Fibroblast of gingiva (primary cell): ENCODE measurements at regions not wholly inside any gene's neighbourhood (a gene's known extent, or its start where the extent isn't known, plus 50 kb on each side); places are given as distances from the start of the nearest gene placed in this dataset.
A peak's percentile ranks its signal among the peaks of the same experiment; 100 is the strongest.
"Not testable (repeated sequence)": the region's sequence is repeated elsewhere in the genome, so short reads cannot be mapped to it uniquely, and the experiment has no call there.

Source experiments
- DNase-seq: peaks from one replicate; pipeline ENCODE4 v3.0.0-alpha.2; 2011; ENCODE audit warnings: low read depth

DNA sequence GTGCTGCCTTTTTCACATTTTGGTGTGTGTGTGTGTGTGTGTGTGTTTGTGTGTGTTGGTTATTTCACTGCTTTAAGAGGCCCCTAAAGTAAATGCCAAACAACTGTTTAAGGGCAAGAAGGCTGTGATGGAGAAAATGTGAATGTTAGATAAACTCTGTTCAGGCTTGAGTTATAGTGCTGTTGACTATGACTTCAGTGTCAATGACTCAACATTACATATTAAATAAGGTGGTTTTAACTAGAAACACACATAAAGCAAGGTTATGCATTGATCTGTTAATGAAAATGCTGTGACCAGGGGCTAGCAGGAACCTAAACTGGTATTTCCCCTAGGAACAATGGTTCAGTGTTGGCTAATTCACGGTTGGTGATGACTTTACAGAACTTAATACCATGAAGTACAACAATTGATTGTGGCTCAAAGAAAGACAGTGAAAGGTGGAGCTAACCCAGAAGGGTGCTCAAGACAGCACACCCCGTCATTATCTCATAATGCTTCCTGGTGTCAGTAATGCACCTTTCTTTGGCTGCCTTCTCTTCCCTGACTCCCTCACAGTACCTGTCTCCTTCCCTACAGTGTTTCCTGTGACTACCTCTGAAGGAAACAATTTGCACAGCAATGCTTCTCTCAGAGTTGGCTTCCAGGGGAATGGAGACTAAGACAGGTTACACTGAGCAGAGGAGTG lies 116.1 kb downstream of the RIN2 start:
- no peak for DNase-seq

DNA sequence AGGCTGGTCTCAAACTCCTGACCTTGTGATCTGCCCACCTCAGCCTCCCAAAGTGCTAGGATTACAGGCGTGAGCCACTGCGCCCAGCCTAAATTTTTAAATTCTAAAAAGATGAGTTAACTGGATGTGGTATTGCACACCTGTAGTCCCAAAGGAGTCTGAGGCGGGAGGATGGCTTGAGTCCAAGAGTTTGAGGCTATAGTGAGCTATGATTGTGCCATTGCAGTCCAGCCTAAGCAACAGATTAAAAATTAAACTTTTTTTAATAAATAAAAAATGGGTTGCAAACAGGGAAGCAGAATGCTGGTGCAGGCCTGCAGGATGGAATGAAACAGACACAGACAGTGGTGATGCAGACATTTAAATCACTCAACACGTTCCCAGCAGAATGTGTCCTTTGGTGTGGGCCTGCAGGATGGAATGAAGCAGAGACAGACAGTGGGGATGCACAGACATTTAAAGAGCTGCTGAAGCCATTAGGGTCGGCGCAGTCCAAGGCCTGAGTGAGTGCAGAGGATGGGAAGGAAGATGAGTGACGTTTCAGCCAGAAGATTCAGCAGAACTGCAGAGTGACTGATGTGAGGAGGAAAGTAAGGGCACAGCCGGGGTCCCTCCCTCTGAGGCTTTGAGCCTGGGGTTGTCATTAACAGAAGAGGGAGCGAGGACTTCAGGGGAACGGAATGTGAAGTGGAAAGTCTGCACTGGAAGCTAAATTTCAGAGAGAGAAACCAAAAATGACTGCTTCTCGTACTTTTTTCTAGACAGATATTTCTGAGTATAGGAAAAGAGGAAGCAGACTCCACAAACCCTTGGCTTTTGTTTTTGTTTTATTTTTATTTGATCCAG lies 117.5 kb downstream of the RIN2 start:
- no peak for DNase-seq

DNA sequence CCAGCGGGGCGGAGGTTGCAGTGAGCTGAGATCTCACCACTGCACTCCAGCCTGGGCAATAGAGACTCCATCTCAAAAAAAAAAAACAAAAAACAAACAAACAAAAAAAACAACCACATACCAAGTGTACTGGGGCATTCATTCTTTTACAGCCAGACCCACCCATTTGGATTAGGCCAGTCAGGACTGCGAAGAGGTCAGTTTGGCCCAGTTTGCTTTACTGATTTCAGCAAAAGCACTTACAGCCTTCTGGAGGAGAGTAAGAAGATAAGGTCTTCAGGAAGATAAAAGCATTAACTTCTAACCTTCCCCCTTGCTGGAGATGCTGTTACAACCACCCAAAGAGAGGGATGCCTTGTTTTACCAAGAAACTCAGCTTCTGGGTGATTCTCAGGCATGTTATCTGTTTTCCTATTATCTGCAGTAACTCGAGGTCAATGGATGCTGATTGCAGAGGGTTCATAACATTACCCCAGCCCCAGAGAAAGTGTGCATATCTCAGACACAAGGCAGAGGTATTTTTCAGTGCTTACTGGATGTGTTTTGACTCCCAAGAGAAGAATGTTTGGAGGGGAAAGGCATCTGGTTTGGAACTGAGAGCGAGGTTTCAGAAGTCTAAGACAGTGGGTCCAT lies 118.9 kb downstream of the RIN2 start:
- no peak for DNase-seq

DNA sequence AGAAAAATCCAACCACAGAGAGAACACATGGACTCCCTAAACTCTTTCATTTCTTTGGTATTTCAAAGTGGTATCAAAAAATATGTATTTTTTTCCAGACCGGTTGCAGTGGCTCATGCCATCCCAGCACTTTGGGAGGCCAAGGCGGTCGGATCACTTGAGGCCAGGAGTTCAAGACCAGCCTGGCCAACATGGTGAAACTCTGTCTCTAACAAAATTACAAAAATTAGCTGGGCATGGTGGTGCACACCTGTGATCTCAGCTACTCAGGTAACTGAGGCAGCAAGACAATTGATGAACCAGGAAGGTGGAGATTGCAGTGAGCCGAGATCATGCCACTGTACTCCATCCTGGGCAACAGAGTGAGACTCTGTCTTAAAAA lies 121.8 kb downstream of the RIN2 start:
- not testable (repeated sequence) for DNase-seq

DNA sequence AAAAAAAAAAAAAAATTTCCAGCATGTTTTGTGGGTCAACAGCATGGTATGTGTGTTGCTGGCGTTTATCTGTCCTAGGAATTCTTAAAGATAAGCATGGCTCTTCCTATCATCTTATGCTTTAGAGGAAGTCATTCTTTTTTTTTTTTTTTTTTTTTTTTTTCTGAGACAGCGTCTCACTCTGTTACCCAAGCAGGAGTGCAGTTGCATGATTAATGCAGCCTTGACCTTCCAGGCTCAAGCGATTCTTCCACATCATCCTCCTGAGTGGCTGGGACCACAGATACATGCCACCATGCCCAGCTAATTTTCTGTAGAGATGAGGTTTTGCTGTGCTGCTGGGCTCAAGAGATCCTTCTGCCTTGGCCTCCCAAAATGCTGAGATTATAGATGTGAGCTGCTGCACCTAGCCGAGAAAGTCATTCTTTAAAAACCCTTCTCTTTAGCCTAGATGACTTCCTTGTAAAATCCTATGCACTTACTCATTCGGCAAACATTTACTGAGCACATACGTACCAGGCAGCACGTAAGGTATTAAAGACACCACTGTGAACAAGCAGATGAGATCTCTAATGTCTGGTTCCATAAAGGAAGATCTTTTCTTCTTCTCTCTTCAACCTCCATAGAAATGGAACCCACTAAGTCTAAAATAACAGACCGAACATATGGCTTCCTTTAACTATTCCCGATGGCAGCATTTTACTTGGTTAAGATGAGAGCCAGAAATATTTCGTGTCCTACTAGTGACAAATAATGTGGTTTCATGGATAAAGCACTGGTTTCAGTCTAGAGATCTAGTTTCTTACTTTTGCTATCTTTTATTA lies 122.4 kb downstream of the RIN2 start:
- DNase-seq, result no peak

DNA sequence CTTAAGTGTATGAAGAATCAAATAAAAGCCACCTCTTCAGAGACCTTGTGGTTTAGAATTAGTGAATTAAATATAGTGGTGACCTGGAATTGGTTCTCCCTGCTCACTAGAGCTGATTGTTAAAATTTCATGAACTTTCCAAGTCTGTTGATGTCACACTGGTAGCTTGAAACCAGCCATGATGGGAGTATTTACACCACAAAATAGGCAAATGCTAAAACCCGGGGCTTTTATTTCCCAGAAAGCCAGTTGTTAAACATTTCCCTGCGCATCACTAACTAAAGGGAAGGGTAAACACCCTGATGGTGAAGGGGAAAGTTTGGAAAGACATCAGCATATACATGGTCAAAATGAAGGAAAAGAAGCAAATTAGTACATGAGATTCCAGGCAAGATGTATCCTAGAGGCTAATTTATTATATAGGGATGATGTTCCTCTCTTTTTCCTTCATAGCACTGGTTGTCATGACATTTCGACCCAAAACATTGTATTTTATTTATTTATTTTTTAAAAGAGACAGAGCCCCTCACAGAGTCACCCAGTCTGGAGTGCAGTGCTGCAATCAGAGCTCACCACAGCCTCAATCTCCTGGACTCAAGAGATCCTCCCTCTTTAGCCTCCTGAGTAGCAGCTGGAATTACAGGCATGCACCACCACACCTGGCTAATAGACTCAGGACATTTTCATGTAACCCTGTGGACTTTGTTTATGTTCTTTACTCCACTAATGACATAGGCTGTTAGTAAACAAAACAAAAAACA lies 123.2 kb downstream of the RIN2 start:
- DNase-seq, result no peak

DNA sequence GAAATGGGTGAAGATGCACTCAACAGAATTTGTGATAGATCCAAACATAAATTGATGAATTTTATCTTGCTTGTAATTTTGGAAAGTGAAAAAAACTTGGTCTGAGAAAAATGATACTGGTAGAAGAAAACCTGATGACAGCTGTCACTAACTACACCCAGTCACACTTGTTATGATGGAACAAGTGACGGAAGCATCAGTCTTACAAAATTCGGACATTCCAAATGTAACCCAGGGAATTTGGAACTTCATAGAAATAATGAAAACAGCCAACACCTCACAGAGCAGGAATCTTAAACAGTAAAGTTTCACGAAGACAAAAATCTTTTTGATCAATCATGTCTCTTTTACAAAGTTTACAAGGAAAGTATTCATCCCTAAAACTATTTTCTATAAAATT lies 123.9 kb downstream of the RIN2 start:
- no peak for DNase-seq

DNA sequence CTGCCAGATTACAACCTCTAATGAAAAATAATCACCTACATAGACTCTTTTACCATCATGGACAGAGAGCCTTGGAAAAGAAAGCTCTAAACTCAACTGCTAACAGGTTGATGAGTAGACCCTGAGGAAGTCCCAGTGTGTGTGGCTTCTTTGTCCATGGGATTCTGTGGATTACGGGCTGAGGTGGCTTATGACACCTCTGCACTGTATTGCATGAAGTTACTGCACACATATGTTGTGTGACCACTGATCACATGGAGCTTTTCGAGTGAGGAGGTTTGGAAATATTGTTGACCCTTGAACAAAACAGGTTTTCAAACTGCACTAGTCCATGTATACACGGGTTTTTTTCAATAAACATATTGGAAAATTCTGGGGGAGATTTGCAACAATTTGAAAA lies 124.4 kb downstream of the RIN2 start:
- no peak for DNase-seq

DNA sequence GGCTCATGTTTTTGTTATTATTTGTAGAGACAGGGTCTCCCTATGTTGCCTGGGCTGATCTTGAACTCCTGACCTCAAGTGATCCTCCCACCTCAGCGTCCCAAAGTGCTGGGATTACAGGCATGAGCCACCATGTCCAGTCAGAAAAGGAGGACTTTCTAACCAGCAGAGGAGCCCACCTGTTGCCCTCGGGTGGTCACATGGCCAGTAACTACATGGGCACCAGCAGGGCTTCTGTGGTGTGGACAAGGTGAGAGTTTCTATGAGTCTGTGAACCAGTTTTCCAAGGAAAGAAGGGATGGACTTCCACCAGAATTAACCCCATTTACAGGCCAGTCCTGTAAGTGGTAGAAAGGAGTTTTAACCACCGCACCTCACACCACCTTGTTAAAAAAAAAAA lies 125.4 kb downstream of the RIN2 start:
- DNase-seq, result no peak

DNA sequence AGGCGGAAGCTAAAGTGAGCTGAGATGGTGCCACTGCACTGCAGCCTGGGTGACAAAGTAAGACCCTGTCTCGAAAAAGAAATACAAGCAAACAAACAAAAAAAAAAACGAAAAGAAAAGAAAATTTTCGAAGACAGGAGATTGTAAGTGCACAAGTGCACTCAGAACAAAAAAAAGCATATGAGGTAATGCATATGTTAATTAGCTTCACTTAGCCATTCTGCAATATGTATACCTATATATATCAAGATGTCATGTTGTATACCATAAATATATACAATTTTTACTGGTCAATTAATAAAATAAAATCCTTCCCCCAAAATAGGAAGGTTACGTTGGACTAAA lies 127.5 kb downstream of the RIN2 start:
- no peak for DNase-seq

DNA sequence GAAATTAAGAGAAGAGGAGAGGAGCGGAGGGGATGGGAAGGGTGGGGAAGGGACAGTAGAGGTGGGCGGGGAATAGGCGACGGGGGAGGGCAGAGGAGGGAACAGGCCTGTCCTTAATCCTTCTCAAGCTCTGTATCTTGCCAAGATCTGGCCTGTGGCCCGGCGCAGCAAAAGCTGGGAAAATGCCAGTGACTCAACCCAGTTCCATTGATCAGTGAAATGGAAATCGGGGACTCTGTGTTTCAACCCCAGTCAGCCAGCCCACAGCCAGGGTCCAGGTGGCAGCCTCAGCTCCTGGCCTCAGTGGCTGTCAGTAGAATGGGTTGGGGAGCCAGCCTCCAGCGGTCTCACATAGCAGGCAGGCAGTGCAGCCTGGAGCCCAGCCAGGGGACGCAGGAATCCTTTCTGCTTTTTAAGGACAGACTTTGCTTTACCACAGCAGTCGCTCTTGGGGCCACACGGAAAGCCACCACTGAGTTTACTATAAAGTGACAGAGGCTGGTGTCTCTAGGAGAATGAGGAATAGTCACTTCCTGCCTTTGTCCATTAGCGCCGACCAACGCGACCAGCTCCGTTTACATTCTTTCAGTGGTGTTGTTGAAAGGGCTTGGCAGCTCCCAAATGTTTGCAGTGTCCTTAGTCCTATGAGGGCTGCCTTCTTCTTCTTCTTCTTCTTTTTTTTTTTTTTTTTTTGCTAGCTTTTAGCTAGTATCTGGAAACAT lies 128.0 kb downstream of the RIN2 start:
- peak; percentile 73 for DNase-seq

DNA sequence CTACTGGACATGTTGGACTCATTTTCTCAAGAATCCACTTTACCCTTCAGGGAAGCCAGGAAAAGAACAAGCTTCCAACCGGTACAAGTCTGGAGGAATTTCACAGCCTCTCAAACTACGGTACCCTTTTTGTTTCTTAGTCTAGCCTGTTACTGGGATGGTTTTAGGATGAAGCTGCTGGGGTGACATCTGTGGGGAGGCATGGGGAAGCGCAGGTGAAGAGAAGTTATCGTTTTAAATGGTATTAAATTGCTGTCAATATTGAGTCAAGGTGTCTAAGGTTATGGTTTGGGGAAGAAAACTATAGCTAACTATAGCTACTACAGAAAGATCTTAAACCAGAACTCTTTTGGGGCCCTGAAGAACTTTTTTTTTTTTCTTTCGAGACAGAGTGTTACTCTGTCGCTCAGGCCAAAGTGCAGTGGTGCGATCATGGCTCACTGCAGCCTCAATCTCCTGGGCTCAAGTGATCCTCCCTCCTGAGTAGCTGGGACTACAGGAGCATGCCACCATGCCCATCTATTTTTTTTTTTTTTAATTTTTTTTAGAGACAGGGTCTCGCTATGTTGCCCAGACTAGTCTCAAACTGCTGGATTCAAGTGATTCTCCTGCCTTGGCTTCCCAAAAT lies 128.7 kb downstream of the RIN2 start:
- no peak for DNase-seq

DNA sequence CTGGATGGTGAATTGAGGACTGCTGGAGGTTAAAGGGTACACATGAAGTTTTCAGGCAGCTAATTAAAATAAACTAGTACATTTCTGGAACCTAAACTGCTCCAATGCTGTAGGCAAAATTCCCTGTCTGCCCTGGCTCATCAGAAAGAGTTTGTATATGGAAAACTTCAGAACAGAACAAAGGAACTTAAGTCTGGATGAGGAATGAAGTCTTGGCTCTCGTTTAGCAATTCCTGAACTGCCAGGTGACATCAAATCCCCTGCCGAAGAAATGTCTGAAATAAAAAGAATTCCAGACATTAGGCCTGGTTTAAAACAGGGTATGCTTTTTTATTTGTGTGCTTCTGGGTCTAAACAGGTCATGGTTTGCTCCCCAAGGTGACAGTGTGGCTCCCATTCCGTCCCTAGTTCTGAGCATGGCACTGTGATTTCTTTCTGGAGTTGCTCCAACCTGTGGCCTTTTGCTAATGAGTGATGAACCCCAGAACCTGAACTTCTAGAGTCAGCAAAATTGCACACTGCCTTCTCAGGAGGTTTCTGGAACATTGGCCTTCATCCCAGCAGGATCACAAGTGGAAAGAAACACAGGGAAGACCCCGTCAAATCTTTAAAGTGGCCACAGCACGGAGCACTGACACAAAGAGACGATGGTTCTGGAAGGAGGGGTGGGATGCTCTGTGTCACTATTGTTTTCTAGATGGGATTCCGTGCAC lies 129.4 kb upstream of the NAA20 start:
- DNase-seq, result no peak

DNA sequence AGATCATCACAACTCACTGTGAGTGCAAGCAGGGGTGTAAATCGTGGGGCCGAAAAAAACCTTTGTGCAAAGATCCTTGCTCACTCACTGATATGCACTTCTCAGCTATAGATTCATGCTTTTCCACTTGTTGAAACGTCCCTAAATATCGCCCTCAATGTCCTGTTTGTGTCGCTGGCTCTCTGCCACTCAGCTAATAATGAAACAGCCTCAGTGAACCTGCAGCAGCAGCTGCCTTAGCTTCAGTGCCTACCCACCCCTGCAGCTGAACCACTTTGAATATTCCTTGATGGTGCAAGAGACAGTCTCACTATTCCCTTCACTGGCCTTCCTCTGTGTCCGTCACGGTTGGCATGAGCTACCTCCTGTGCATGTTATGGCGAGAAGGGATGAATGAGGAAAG lies 128.9 kb upstream of the NAA20 start:
- DNase-seq, result no peak

DNA sequence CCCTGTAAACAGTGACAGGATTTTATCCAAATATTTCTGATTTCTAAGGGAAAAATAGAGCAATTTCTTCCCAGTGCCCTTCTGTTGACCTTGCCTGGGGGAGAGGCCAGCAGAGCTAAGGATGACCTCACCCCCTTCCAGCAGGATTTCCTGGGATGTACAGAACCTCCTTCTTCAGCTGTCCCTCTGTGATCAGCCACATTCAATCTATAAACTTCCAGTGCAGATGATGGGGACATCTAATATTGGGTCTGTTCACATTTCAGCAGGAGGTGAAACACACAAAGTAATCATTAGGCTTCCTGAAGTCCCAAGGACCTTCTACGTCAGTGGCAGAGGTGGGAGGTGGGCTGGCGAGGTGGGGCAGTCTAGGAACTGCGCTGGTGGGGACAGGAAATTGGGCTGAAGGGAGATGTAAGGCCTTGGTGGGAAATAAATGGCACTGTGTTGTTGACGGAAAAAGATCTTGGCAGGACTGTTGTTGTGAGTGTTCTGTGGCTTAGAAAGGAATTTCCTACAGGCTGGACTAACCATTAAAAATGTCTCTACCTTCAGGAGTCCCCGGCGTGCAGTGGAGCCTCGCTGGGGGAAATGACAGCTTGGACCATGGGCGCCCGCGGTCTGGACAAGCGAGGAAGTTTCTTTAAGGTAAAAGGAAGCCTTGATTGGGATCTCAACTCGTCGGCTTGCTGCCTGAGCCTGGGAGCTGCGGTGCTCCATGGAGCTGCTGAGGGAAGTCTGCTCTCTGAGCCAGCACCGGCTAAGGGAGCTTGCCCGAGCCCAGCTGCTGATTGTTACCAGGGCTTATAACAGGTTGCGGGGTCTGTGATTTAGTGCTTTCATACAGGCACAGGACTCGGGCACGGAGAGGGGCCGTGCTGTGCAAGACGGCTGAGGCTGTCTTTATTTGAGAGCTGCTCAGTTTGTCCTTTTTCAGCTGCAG lies 127.9 kb upstream of the NAA20 start:
- peak; percentile 47 for DNase-seq

DNA sequence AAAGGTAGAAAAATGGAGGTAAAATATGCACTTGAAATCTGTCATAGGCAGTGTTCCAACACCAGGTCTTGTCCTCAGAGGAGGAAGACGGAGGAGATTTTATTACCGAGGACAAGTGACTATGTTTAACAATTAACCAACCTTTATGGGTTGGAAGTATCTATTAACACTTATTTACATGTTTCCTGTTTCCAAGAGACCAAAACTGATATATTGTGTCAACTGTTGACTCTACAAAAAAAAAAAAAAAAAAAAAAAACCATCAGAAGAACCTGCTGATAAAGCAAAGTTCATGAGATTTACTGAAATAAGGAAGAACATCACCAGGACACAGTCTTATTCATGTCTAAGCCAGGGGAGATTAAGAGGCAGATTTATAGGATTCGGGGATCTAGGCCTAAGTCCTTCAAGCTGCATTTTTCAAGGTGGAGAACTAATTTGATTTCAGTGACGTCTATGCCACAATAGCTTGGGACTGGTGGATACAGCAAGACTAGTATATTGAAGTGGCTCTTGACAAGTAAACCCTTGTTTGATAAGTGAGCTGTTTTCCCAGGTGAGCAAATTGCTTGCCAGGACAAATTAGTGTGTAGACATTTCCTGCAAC lies 126.6 kb upstream of the NAA20 start:
- no peak for DNase-seq

DNA sequence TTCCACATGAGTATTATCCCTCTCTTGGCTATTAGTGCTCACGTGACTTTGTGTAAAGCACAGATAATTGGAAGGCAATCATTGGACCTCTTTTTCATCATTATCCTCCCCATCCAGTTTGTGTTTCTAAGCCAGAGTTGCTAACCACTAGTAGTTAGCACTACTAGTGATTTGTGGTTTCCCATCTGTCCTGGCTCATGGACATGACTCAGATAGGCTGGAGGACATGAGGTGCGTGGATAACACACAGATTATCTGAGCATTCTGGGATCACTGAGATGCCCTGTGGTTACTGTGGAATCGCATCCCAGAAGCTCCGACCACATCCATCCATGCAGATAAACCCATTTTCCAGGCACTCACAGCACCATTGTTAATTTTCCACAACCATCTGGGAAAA lies 123.8 kb upstream of the NAA20 start:
- DNase-seq, result no peak

DNA sequence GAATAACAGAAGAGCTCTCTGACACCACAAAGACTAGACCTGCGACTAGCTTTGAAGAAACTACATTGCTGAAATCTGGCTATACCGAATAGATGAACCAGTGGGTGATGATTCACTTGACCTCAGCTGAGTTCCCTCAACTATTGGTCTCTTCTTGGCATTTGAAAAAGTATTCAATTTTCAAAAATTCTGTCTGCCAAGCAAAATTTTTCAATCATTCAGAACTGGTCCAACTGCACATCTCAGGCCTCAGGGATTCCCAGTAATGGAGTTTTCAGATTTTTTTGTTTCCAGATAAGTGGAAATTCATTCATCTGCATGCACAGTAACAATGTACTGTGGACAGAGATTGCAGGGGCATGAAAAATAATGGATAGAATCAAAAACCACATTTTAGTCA lies 121.4 kb upstream of the NAA20 start:
- DNase-seq, result no peak
